ENCODE measurements at regions not wholly inside any gene's neighbourhood (a gene's known extent, or its start where the extent isn't known, plus 50 kb on each side); places are given as distances from the start of the nearest gene placed in this dataset.

GRCh38 chr2:146801886-146802285 lies 1042.9 kb upstream of the ACVR2A start:
- ChIA-PET POLR2A (ENCODE audit: unreplicated experiment) (no interaction called here), CTCF (no interaction called here)
- Histone ChIP-seq H3K9me3 (ENCODE audit: insufficient read depth, low read depth) (no peaks in the 10 kb centered on the region), H3F3A (ENCODE audit: insufficient read depth, low read depth) (no peaks in the 10 kb centered on the region), H3K4me2 (no peak overlapping the region), H3K36me3 (ENCODE audit: low read depth) (no peaks in the 10 kb centered on the region), H3K79me2 (ENCODE audit: low read depth) (no peaks in the 10 kb centered on the region), H4K20me1 (ENCODE audit: insufficient read depth) (no peaks in the 10 kb centered on the region), H3K9me2 (ENCODE audit: insufficient read depth) (no peaks in the 10 kb centered on the region), H3K27ac (no peak overlapping the region), H3K27me3 (ENCODE audit: insufficient read depth, low read depth) (no peaks in the 10 kb centered on the region), H3K4me1 (replicated peaks; ENCODE audit: insufficient read depth) (no peaks in the 10 kb centered on the region), H3K4me3 (no peak overlapping the region), H2AFZ (no peak overlapping the region)
- no TSS peak for BruUV-seq (replicated peaks)
- no peak for TF ChIP-seq CTCF (conservative IDR thresholded peaks at IDR 0.05)
- TF ChIP-seq EZH2 (IDR thresholded peaks at IDR 0.05; ENCODE audit: low read depth) = no peak
- DNase-seq = no peak
- intact Hi-C loops (cut with micrococcal nuclease; ENCODE audit: unreplicated experiment) = no loop called here

- Histone ChIP-seq H3K9me3 (ENCODE audit: insufficient read depth, low read depth) (no peaks in the 10 kb centered on the region), H2AFZ (no peak overlapping the region), H3K27ac (no peak overlapping the region), H3K9me2 (ENCODE audit: insufficient read depth) (no peaks in the 10 kb centered on the region), H3F3A (ENCODE audit: insufficient read depth, low read depth) (no peaks in the 10 kb centered on the region), H3K36me3 (ENCODE audit: low read depth) (no peaks in the 10 kb centered on the region), H3K79me2 (ENCODE audit: low read depth) (no peaks in the 10 kb centered on the region), H3K4me2 (no peak overlapping the region), H4K20me1 (ENCODE audit: insufficient read depth) (no peaks in the 10 kb centered on the region), H3K27me3 (ENCODE audit: insufficient read depth, low read depth) (no peaks in the 10 kb centered on the region), H3K4me3 (no peak overlapping the region), H3K4me1 (replicated peaks; ENCODE audit: insufficient read depth) (no peaks in the 10 kb centered on the region)
- CTCF ChIA-PET = no interaction called here
- BruUV-seq (replicated peaks) = no TSS peak
- intact Hi-C loops (cut with micrococcal nuclease; ENCODE audit: unreplicated experiment) = no loop called here
- TF ChIP-seq CTCF (conservative IDR thresholded peaks at IDR 0.05) (no peak), EZH2 (IDR thresholded peaks at IDR 0.05; ENCODE audit: low read depth) (no peak)
- POLR2A ChIA-PET (ENCODE audit: unreplicated experiment) = no interaction called here
- no peak for DNase-seq
Observed at GRCh38 chr2:146786396-146786795, 1058.4 kb upstream of the ACVR2A start.

GRCh38 chr2:146785101-146785500 lies 1059.7 kb upstream of the ACVR2A start:
- TF ChIP-seq CTCF (conservative IDR thresholded peaks at IDR 0.05) = no peak
- no peak for TF ChIP-seq EZH2 (IDR thresholded peaks at IDR 0.05; ENCODE audit: low read depth)
- H3K4me1 ChIP-seq (replicated peaks; ENCODE audit: insufficient read depth) = no peaks in the 10 kb centered on the region
- no peaks in the 10 kb centered on the region for H3F3A ChIP-seq (ENCODE audit: insufficient read depth, low read depth)
- H3K27ac ChIP-seq = no peak overlapping the region
- no peaks in the 10 kb centered on the region for H3K79me2 ChIP-seq (ENCODE audit: low read depth)
- no peak overlapping the region for H3K4me2 ChIP-seq
- H3K9me3 ChIP-seq (ENCODE audit: insufficient read depth, low read depth) = no peaks in the 10 kb centered on the region
- H3K36me3 ChIP-seq (ENCODE audit: low read depth) = no peaks in the 10 kb centered on the region
- H3K27me3 ChIP-seq (ENCODE audit: insufficient read depth, low read depth) = no peaks in the 10 kb centered on the region
- intact Hi-C loops (cut with micrococcal nuclease; ENCODE audit: unreplicated experiment) = no loop called here
- H4K20me1 ChIP-seq (ENCODE audit: insufficient read depth) = no peaks in the 10 kb centered on the region
- DNase-seq = no peak
- no peak overlapping the region for H2AFZ ChIP-seq
- no peak overlapping the region for H3K4me3 ChIP-seq
- BruUV-seq (replicated peaks) = no TSS peak
- CTCF ChIA-PET = no interaction called here
- POLR2A ChIA-PET (ENCODE audit: unreplicated experiment) = no interaction called here
- H3K9me2 ChIP-seq (ENCODE audit: insufficient read depth) = no peaks in the 10 kb centered on the region
